Spleen (tissue), 11 donors: ENCODE measurements at regions not wholly inside any gene's neighbourhood (a gene's known extent, or its start where the extent isn't known, plus 50 kb on each side); places are given as distances from the start of the nearest gene placed in this dataset.

ENCODE experiments used
- DNase-seq: peaks from one replicate; pipeline ENCODE4 v3.0.0-alpha.2; 2020
- H3K27ac ChIP-seq, 8 donors: fragments of 200-600 bp; sonication (generic) in 7 of 8; 1 replicate in 4 of 8; 2 replicates in 4 of 8; pipeline versions ENCODE4 v1.5.0 to v1.8.0; 2016 to 2021; ENCODE audit warnings: inconsistent platforms in 4 of 8, mild to moderate bottlenecking in 4 of 8, moderate library complexity in 1 of 8
- H3K27me3 ChIP-seq, 7 donors: fragments of 200-600 bp; sonication (generic) in 6 of 7; replicated peaks in 1 of 7; 1 replicate in 4 of 7; 2 replicates in 3 of 7; pipeline versions ENCODE4 v1.5.0 to v1.8.0; 2016 to 2021; ENCODE audit warnings: inconsistent platforms in 3 of 7, mild to moderate bottlenecking in 1 of 7
- H3K36me3 ChIP-seq, 6 donors: fragments of 200-600 bp; sonication (generic) in 5 of 6; 1 replicate in 4 of 6; 2 replicates in 2 of 6; pipeline versions ENCODE4 v1.5.0 to v1.8.0; 2016 to 2021; ENCODE audit warnings: inconsistent platforms in 2 of 6
- H3K4me1 ChIP-seq, 6 donors: fragments of 200-600 bp; sonication (generic) in 5 of 6; 1 replicate in 3 of 6; 2 replicates in 3 of 6; pipeline versions ENCODE4 v1.5.0 to v1.8.0; 2016 to 2021; ENCODE audit warnings: inconsistent platforms in 3 of 6
- H3K4me3 ChIP-seq, 8 donors: fragments of 200-600 bp; sonication (generic) in 7 of 8; 1 replicate in 4 of 8; 2 replicates in 4 of 8; pipeline versions ENCODE4 v1.5.0 to v1.8.0; 2016 to 2021; ENCODE audit warnings: inconsistent platforms in 4 of 8, mild to moderate bottlenecking in 4 of 8, moderate library complexity in 2 of 8
- H3K9me3 ChIP-seq, 8 donors: fragments of 200-600 bp; sonication (generic) in 7 of 8; 1 replicate in 4 of 8; 2 replicates in 4 of 8; pipeline versions ENCODE4 v1.5.0 to v1.8.0; 2016 to 2021; ENCODE audit warnings: inconsistent platforms in 4 of 8
- CTCF ChIP-seq, 11 experiments: fragments of 200-600 bp in 7 of 11; fragments of 450-650 bp in 4 of 11; sonication (generic) in 4 of 11; IDR thresholded peaks in 8 of 11; conservative IDR thresholded peaks in 3 of 11; 1 replicate in 7 of 11; 2 replicates in 4 of 11; pipeline versions ENCODE4 v1.4.0 to v1.8.0; 2016 to 2021; ENCODE audit warnings: antibody characterized with exemption in 11 of 11, inconsistent platforms in 4 of 11, mild to moderate bottlenecking in 1 of 11
- POLR2A ChIP-seq, 3 donors: fragments of 450-650 bp; IDR thresholded peaks; one replicate each; pipeline ENCODE4 v1.5.1; 2017; ENCODE audit warnings: antibody characterized with exemption in 3 of 3, mild to moderate bottlenecking in 1 of 3
- POLR2AphosphoS5 ChIP-seq, 3 donors: sonication (generic); formaldehyde crosslinking; IDR thresholded peaks; one replicate each; pipeline ENCODE4 v1.5.1; 2017; ENCODE audit warnings: antibody characterized with exemption in 3 of 3
- WGBS, 5 donors: extraction: QIAGEN DNeasy Blood & Tissue Kit in 3 of 5; methylation state at CpG; one replicate each; pipeline versions ENCODE4 v1.1.5 to v1.1.7; 2013 to 2018; 5-methylcytosine and 5-hydroxymethylcytosine counted together
- intact Hi-C: fragments of 100-400 bp; cut with DNase I; formaldehyde crosslinking; loops from one replicate; pipeline ENCODE4 v1.15.0; 2023; ENCODE audit warnings: low total_unique reads
- small RNA-seq, 4 donors: library from RNA; depleted of rRNA; stranded (forward); fragments of <200 nt; gene quantifications; one replicate each; pipeline ENCODE3, GENCODE V24; 2016
- donor health status: healthy with polysubstance abuse.
- donor health status: DM: no; HTN: no; CAD: no; lungs with moderate emphysema.
- donor health status: DM: no; HTN: no; CAD: no.
- donor health status: Bipolar disorder and iron deficiency.
- donor health status: healthy.
- donor health status: DM: no; HTN: no; CAD: no.
- donor health status: DM: yes; HTN: yes; CAD: no.

GRCh38 chr4:64464581-64464980 is 55.3 kb upstream of the TECRL start:
- Histone ChIP-seq H3K4me3 (no peak overlapping the region), H3K4me1 (no peaks in the 10 kb centered on the region), H3K27ac (no peak overlapping the region), H3K27me3 (no peaks in the 10 kb centered on the region), H3K9me3 (no peaks in the 10 kb centered on the region), H3K36me3 (no peaks in the 10 kb centered on the region)
- DNase-seq, result no peak
- intact Hi-C loops, result no loop called here
- TF ChIP-seq CTCF (IDR thresholded peaks at IDR 0.05 in 8 of 11, conservative IDR thresholded peaks at IDR 0.05 in 3 of 11), result no peak
- TF ChIP-seq POLR2A (IDR thresholded peaks at IDR 0.05), result no peak
- TF ChIP-seq POLR2AphosphoS5 (IDR thresholded peaks at IDR 0.05), result no peak
- 59 to 70% (median 62%) methylated on average over 5 of the region's 5 CpGs for WGBS, 5 donors

Small RNA genes in the stretch of these regions (small RNA-seq; reads per million reads assigned to genes)
- gene MTCO3P27 (0 reads per million in 4 donors), gene MTND4LP31 (0 reads per million in 4 donors)
